ENCODE measurements at regions not wholly inside any gene's neighbourhood (a gene's known extent, or its start where the extent isn't known, plus 50 kb on each side); places are given as distances from the start of the nearest gene placed in this dataset.

DNA sequence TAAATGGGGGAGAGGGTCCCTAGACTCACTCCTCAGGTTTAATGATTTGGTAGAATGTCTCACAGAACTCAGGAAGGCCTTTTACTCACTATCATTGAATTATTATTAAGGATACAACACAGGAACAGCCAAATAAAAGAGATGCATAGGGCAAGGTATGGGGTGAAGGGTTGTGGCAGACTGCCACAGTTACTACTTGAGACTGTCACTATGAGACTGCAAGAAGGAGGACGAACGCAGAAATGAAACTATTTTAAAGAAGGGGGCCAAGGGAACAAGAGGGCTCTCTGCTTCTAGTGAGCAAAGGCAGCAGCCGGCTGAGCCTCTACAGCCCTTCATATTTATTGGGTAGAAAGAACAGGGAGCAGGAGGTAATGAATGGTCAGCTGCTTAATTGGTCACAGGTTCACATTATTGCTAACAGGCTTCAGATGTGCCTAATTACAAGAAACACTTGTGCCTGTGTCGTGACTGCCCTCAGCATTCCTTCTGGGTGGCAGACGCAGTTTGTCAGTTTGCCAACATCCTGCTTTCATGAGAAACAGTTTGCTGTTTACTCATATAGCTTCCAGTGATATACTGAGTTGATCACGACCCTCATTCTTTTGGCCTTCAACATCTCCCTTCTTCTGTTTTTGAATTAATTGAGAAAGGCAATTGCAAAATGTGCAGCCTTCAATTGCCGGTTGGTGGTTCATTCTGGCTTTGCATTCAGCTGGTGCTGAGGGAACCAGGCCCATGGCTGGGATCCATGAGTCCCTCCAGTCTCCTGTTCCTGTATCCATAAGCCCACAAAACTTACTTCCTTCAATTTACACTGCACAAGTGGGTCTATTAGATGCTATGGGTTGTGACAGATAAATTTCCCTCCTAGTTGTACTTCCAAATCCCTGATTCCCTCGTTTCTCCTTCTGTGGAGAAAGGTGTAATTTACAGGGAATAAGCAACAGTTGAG lies 82.8 kb upstream of the PLEKHG7 start:
- TF ChIP-seq CTCF (IDR thresholded peaks at IDR 0.05) (no peak), POLR2A (IDR thresholded peaks at IDR 0.05) (no peak)

Measured in thyroid gland (tissue), 4 donors.